Limb (tissue), 2 donors: ENCODE measurements at regions not wholly inside any gene's neighbourhood (a gene's known extent, or its start where the extent isn't known, plus 50 kb on each side); places are given as distances from the start of the nearest gene placed in this dataset.
"Not testable (repeated sequence)": the region's sequence is repeated elsewhere in the genome, so short reads cannot be mapped to it uniquely, and the experiment has no call there.

Experiments
- DNase-seq, 2 donors: peaks; one replicate each; pipeline ENCODE4 v3.0.0-alpha.2; 2016; ENCODE audit errors: extremely low spot score in 2 of 2

- DNase-seq, result no peak
These were observed 84.9 kb upstream of the NRN1 start for GRCh38 chr6:6091608-6092002.

DNA sequence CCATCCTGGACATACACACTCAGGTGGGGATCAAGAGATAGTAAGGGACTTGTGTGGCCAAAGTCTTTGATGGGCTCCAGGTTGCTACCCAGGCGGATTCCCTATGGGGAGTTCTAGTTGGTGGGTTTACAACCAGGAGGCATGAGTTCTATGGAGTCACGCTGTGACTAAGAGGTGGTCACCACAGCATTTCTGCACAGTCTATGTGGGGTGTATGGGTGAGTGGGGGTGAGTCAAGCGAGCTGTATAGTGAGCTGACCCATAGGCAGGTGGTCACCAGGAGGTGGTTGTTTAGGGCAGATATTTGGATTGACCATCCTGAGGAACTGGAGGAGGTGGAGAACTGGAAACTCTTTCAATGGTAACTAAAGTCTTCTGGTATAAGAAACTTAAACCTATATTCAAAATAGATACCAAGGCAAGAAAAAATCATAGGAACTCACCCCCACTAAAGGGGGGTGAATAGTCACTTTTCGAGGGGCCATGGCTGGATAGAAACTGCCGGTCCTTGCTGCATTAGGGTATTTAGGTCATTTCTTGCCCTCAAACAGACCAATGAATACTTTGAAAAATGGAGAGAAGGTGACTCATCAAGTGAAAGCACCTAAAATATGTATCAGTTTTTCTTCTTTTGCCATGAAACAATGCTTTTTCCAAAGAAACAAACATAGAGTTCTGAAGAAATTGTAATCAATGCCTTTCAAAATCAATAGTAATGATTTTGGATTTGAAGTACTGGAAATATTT lies 84.3 kb upstream of the NRN1 start:
- DNase-seq, result no peak

DNA sequence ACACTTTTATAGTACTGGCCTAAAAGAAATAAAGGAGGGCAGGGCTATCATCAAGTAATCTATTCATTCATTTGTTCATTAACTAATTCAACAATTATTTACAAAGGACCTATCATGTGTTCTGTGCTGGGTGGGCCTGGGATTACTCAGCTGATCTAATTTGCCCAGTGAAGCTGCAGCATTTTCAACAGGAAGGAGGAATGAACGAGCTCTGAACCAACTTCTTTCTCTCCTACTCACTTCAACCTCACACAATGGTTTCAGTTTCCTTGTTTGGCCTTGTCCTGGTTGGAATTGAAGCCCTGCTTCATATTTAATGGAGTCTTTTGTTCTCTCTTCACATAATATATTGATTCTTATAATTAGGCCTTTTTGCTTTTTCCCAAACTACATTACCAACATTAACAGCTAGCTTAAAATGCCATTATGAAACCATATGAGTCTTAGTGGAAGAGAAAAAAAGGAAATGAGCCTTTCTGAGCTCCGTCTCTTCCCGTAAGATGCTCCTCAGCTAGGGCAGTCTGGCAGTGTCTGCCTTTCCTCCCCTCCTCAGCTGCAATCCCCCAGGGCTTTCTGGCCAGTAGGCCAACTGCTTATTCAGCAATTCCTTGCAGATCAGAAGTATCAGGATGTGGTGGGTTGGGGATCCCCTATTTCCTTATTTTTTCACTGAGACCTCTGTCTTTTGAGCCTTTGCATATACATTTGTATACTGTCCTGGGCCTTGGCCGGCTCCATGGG lies 79.4 kb upstream of the NRN1 start:
- DNase-seq, result no peak

DNA sequence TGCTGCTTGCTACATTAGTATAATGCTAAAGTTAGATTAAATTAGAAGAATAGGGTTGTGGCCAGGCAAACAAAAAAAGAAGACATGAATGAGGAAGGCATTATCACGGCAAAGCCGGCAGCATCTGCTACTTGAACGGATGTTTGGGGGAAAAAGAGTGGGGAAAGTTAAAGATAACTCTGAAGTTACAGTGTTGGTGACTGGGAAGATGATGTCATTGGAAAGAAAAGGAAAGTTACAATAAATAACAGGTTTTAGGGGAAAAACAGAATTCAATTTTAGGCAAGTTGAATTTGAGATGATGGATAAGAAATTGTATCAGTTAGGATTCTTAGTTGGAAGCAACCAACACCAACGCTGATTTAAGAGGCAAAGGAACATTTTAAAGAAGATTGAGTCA lies 74.2 kb upstream of the NRN1 start:
- no peak for DNase-seq

DNA sequence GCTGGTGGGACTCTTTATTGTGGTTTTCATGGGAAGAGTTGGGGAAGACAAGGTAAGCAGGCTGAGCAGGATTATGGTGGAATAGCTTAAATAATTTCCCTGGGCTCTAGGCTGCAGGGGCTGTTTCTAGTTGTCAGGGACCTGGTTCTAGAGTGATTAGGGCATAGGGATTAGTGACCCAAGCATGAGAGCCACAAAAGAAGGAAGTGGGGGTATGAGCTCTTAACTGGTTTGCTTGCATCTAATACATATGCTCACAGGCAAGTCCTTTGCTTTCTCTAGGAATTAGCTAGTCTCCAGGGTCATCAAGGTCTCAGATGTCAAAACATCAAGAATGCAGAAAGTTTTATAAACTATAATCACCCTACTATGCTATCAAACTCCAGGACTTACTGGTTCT lies 67.5 kb upstream of the NRN1 start:
- DNase-seq, result no peak

GRCh38 chr6:6068157-6068556 lies 61.4 kb upstream of the NRN1 start:
- not testable (repeated sequence) for DNase-seq

DNA sequence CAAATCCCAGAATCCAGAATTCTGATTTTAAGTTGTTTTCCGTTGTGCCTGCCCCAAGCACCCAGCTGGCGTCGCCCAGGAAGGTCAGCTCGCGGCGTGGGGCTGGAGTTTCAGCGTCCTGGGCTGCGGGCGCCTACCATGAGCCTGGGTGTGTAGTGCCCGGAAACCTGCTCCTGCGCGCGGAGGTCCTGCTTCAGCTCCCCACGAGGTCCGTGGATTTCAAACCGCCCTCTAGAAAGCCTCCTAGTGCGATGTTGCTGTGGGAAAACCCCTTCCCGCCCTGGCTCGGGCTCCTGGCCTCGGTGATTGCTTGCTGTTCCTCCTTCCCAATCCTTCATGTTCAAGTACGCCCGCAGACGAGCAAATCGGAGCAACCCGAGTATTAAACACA lies 51.3 kb upstream of the NRN1 start:
- no peak for DNase-seq

DNA sequence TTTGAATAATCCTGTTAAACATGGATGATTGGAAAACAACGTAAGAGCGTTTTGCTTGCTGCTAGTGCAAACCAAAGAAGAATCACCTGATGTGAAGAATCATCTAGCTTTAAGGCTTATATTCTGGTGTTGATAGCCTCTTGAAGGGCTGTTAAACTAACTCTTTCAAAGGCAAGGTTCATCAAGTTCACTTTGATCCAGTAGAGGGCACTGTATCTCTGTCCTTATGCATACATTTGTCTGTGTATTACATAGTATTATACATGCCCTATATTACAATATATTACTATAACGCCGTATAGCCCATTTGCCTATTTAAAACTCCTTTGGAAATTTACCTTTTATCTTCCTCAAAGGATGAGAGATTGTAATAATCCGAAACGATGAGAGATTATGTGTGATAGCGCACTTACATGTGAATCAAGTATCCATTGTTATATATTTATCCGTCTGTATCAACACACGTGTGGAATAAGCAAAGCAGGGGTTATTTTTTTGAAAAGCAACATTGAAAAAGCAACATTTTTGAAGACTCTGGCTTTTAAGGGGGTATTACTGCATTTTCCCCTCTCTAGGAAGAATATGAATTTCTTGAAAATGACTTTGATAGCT lies 50.8 kb upstream of the NRN1 start:
- DNase-seq, result peak in 1 of 2 donors; percentile 70
